HG03378 (cell line): ENCODE measurements at regions not wholly inside any gene's neighbourhood (a gene's known extent, or its start where the extent isn't known, plus 50 kb on each side); places are given as distances from the start of the nearest gene placed in this dataset.

Source experiments
- ATAC-seq: cut with Tn5 transposase; IDR thresholded peaks from one replicate; pipeline ENCODE4 v1.9.1; 2021; ENCODE audit warnings: mild to moderate bottlenecking, moderate library complexity; ENCODE audit not compliant: unreplicated experiment

GRCh38 chr18:76647322-76647721 lies 152.3 kb upstream of the ZNF516 start:
- no peak for ATAC-seq

DNA sequence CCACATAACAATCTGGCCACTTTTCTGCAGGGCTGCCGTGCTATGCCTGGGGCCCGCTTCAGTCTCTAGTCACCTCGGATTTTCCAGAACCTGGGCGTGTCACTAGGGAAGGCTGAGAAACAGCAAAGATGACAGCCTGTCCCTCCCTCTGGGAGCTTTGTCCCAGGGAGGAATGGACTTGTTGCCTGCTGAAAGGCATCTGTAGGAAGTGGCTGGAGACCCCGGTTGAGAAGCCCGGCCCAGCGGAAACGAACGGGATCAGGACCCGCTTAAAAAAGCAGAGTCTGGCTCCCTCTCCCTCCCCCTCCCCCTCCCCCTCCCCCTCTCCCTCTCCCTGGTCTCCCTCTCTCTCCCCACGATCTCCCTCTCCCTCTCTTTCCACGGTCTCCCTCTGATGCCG lies 149.5 kb upstream of the ZNF516 start:
- ATAC-seq, result no peak

GRCh38 chr18:76643996-76644395 lies 149.0 kb upstream of the ZNF516 start:
- ATAC-seq, result no peak

DNA sequence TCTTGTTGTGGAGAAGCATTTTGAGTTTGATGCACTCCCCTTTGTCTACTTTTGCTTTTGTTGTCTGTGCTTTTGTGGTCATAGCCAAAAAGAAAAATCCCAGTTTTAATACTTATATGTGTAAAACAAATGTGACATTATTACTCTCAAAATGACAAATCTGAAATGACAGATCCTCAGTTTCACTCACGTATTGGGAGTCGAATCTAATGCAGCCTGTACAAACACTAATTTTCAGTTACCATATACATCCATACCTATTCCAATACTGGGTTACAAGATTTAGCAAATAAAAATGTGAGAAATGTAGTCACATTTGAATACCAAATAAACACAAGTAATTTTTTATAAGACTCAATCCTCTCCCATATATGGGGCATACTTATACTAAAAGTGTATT lies 148.2 kb upstream of the ZNF516 start:
- no peak for ATAC-seq

DNA sequence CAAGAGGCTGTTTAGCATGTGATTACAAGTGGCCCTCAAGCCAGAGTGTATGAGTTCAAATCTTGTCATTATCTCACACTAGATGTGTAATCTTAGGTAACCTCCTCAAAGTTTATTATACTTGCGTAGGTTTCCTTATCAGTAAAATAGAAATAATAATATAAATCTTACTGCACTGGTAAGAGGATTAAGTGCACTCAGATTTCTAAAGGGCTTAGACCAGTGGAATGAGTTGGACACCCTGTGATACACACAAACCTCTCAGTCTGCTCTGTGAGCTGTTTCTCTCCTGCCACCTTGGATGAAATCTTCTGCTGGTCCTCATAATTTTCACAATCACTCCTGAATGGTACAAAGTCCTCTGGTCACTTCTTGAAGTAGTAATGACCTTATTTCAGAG lies 145.4 kb upstream of the ZNF516 start:
- no peak for ATAC-seq

DNA sequence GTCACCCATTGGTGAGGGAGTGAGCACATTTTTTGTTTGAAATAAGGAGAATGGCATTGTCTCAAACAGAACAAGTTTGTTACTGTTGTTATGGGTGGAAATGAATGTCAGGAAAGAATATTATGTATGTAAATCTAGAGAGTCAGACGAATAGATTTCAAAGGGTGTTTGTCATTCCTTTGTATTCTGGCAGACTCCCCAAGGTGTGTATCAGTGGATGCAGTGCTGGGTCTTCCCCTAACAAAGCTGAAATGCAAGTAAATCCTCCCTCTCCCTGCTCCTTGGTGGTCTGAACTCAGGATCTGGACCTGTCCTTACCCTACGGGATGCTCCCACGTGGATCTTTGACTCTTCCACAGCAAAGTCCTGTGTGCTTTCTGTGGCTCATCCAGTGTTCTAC lies 139.5 kb upstream of the ZNF516 start:
- ATAC-seq, result no peak

- ATAC-seq, result no peak
Measured at GRCh38 chr18:76633588-76634269, 138.7 kb upstream of the ZNF516 start.

- ATAC-seq, result no peak
Measured at GRCh38 chr18:76627444-76627843, 132.4 kb upstream of the ZNF516 start.

GRCh38 chr18:76626991-76627390 lies 131.9 kb upstream of the ZNF516 start:
- no peak for ATAC-seq

GRCh38 chr18:76622651-76623050 lies 127.6 kb upstream of the ZNF516 start:
- no peak for ATAC-seq

DNA sequence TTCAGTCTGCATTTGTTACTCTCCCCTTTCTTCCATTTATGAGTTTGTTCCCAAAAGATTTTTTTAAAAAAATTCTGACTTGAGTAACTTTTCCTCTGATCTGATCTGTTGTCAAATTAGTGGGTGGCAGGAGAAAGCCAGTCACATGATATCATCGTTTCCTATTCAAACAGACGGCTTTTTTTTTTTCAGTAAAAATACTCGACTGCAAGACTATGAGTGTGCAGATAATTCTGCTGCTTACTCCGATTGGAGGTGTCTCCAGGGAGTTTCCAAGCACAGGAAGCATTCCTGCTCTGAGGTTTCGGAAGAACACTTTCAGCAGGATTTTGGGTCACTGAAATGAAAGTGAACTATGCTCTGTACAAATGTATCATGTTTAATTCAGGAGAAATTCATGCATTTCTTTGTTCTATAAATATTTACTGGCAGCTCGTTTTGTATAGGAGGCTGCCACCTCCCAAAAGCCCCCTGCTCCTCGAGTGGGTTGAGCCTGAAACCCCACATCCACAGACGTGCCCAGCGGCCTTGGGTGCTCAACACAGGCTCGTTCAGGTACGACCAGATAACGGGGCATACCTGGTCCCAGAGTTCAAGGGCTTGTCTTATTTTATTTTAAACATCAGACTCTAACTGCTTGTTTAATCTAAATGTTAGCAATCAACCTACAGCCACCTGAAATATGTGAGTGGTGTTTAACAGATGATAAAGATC lies 126.9 kb upstream of the ZNF516 start:
- no peak for ATAC-seq

DNA sequence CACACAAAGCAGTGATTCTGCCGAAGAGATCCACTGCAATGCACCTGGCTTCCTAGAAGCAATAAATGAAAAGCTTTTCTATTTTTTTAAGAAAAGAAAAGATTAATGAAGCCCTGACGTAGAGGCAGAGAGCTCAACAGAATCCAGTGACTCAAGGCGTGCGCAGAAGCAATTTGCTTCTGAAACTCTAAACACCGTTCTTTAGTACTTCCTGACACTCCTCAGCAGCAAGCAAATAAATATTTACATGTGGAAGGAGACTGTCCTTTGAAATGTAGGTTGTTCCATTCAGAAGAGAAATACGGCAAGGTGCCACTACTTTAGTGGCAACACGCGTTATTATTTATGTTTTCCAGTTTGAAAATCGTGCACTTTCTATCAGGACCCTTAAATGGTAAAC lies 126.2 kb upstream of the ZNF516 start:
- ATAC-seq, result no peak

DNA sequence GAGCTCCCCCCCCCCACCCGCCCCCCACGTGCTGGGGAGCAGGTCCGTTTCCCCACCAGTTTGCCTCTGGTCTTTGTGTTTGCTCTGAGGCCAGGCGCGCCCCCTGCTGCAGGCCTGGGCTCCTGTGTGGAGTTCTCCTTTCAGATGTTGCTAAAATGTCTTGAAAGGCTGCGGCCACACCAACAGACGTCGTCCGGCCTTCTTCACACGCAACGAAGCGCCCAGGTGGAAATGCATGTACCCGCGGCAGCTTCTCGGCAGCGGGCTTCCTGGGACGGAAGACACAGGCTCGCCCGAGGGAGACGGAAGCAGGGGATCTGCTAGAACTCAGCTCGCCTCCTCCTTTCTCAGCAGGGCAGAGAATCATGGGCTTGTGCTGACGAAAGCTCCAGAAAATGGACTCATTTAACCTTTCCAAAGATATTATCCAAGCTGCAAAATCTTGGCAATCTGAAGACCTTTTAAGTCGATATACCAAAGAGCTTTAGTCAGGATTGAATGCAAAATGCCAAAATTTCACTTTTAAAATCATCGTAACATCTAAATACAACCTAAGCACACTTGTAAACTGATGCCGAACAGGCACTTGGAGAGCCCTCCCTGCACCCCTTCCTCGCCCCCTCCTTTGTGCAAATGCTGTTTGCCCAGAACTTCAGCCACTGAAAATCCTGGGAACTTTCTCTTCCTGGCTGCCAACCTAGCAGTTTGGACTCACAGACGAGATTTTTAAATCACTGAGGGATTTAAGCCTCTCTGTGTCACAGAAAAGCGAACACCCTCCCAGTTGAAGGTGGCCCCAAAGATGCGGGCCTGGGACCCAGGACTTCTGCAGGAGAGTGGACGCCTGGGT lies 125.5 kb upstream of the ZNF516 start:
- peak; percentile 91 for ATAC-seq

- no peak for ATAC-seq
Measured at GRCh38 chr18:76619621-76620315, 124.7 kb upstream of the ZNF516 start.

DNA sequence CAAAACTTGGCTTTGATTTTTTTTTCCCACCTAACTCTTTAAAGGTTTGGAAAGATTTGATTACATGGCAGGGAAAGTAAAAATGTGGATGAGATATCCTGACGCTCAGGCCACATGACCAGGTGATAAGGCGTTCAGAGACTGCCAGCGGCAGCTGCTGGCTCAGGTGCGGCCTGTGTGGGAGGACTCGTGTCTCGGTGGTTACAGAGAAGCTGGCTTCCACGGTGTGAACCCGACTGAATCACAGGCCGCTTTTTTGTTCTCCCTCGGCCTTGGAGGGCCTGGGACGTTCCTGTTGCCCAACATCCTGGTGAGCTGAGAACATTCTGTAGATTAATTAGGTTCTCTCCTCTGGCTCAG lies 124.2 kb upstream of the ZNF516 start:
- no peak for ATAC-seq

GRCh38 chr18:76618721-76619120 lies 123.7 kb upstream of the ZNF516 start:
- no peak for ATAC-seq

DNA sequence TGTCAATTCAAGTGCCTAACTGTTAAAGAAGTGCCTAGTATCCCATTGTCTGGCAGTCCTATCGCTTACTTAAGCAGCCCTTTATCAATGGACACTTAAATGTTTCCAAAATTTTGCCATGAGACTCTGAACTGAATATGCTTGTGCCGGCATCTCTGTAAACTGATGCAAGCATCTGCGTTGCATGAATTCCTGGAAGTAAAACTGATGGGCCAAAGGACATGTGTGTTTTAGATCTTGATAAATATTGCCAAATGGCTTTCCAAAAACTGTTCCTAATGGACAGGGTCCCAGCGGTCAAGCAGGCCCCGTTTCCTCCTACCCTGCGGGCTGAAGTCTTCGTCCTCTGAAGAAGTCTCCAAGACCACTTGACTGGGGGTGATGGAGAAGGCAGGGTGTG lies 121.3 kb upstream of the ZNF516 start:
- ATAC-seq, result no peak

GRCh38 chr18:76615065-76615733 lies 120.2 kb upstream of the ZNF516 start:
- no peak for ATAC-seq

GRCh38 chr18:76613755-76614120 lies 118.7 kb upstream of the ZNF516 start:
- no peak for ATAC-seq

- ATAC-seq, result no peak
Measured at GRCh38 chr18:76613053-76613754, 118.2 kb upstream of the ZNF516 start.
